H1 (cell line): ENCODE measurements at regions not wholly inside any gene's neighbourhood (a gene's known extent, or its start where the extent isn't known, plus 50 kb on each side); places are given as distances from the start of the nearest gene placed in this dataset.

Experiments used
- POLR2AphosphoS5 ChIP-seq: IDR thresholded peaks from 2 replicates; pipeline ENCODE4 v1.6.1; 2011; ENCODE audit warnings: low read depth, low read length
- SIRT6 ChIP-seq: IDR thresholded peaks from one replicate; pipeline ENCODE4 v1.7.1; 2012; ENCODE audit warnings: low read length, inconsistent platforms
- TEAD4 ChIP-seq: IDR thresholded peaks from 2 replicates; pipeline ENCODE4 v1.6.1; 2012; ENCODE audit warnings: low read depth, low read length, inconsistent platforms, mixed read lengths

- no peak for TF ChIP-seq TEAD4
- TF ChIP-seq POLR2AphosphoS5: no peak
- TF ChIP-seq SIRT6: no peak
Measured at GRCh38 chr1:29383746-29384371, 147.5 kb downstream of the PTPRU start (continued).
